Mucosa of descending colon (tissue), 3 donors: ENCODE measurements at regions not wholly inside any gene's neighbourhood (a gene's known extent, or its start where the extent isn't known, plus 50 kb on each side); places are given as distances from the start of the nearest gene placed in this dataset.

Experiments
- ATAC-seq: fragments of 200-7000 bp; cut with Tn5 transposase; one replicate; pipeline ENCODE4 v1.9.1; 2020; ENCODE audit warnings: mild to moderate bottlenecking, moderate library complexity
- DNase-seq, 3 donors: peaks; one replicate each; pipeline ENCODE4 v3.0.0-alpha.2; 2020
- H3K36me3 ChIP-seq: fragments of 200-600 bp; one replicate; pipeline ENCODE4 v1.8.0; 2021; ENCODE audit warnings: low read depth, mild to moderate bottlenecking
- H3K4me1 ChIP-seq: fragments of 200-600 bp; one replicate; pipeline ENCODE4 v1.8.0; 2021; ENCODE audit warnings: low read depth, mild to moderate bottlenecking
- H3K4me3 ChIP-seq: fragments of 200-600 bp; one replicate; pipeline ENCODE4 v1.8.0; 2021; ENCODE audit warnings: mild to moderate bottlenecking
- H3K9me3 ChIP-seq: fragments of 200-600 bp; one replicate; pipeline ENCODE4 v1.8.0; 2021; ENCODE audit warnings: mild to moderate bottlenecking
- intact Hi-C, 2 donors: fragments of 100-400 bp; cut with DNase I in 1 of 2; cut with micrococcal nuclease in 1 of 2; formaldehyde crosslinking; loops; one replicate each; pipeline versions ENCODE4 v1.11.0 to v1.11.1; 2022; cut with DNase I, micrococcal nuclease
- TF ChIP-seq, protein P1 (sequence below): fragments of 200-600 bp; IDR thresholded peaks from one replicate; pipeline ENCODE4 v1.8.0; 2022; ENCODE audit warnings: antibody characterized with exemption, mild to moderate bottlenecking
- donor health status: DM: no; HTN: no; CAD: no; lungs with moderate emphysema.
- donor health status: DM: no; HTN: no; CAD: no.
- donor health status: DM: no; HTN: yes; CAD: no.

DNA sequence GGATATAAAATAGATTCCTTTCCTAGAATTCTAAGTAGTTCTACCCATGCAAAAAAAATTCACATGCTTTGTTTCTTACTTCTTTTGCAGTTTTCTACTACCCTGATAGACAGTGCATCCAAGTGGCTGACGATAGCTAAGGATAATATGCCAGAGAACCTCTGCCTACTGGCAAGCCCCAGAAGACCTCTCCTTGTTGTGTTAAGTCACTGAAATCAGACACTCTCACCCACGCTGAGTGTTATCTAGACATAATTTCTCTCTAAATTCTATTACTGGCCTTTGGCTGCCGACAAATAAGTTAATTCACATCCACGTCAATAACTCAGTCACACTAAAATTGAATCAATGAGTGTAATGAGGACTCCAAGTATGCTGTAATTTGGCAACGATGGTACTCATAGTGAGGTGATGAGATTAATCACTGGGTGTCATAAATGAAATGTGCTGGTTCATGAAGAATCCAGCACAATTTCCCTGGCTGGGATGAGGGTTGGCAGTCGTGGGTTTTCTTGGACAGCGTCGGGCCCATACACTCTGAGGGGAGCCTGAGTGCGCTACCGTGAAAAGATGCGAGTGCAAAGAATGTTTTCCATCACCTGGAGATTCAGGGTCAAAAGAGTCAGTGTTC is 354.8 kb upstream of the TMEM132C start:
- intact Hi-C loops, result no loop called here
- ATAC-seq (no peak), DNase-seq (no peak)
- TF ChIP-seq, protein P1, sequence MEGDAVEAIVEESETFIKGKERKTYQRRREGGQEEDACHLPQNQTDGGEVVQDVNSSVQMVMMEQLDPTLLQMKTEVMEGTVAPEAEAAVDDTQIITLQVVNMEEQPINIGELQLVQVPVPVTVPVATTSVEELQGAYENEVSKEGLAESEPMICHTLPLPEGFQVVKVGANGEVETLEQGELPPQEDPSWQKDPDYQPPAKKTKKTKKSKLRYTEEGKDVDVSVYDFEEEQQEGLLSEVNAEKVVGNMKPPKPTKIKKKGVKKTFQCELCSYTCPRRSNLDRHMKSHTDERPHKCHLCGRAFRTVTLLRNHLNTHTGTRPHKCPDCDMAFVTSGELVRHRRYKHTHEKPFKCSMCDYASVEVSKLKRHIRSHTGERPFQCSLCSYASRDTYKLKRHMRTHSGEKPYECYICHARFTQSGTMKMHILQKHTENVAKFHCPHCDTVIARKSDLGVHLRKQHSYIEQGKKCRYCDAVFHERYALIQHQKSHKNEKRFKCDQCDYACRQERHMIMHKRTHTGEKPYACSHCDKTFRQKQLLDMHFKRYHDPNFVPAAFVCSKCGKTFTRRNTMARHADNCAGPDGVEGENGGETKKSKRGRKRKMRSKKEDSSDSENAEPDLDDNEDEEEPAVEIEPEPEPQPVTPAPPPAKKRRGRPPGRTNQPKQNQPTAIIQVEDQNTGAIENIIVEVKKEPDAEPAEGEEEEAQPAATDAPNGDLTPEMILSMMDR, result no peak
- H3K4me3 ChIP-seq, result no peak overlapping the region
- H3K36me3 ChIP-seq, result no peaks in the 10 kb centered on the region
- no peaks in the 10 kb centered on the region for H3K4me1 ChIP-seq
- no peaks in the 10 kb centered on the region for H3K9me3 ChIP-seq

DNA sequence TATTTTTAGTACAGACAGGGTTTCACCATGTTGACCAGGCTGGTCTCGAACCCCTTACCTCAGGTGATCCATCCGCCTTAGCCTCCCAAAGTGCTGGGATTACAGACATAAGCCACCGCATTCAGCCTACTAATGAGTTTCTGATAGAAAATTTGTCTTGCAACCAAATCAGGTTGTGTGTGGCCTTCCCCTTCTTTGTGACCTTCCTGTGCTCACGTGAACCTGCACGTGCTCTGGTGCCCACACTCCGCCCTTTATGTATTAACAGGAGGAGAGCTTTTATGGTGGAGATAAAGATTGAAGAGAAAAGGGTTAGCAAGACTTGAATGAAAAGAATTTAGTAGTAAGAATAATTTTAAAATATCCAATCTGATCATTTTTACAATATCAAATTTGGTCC is 343.5 kb upstream of the TMEM132C start:
- TF ChIP-seq, protein P1, result no peak
- no peak for DNase-seq
- Histone ChIP-seq H3K4me1 (peaks cover 5% of the 10 kb centered on the region), H3K9me3 (no peaks in the 10 kb centered on the region), H3K36me3 (no peaks in the 10 kb centered on the region), H3K4me3 (no peak overlapping the region)
- intact Hi-C loops, result no loop called here
- ATAC-seq, result no peak

DNA sequence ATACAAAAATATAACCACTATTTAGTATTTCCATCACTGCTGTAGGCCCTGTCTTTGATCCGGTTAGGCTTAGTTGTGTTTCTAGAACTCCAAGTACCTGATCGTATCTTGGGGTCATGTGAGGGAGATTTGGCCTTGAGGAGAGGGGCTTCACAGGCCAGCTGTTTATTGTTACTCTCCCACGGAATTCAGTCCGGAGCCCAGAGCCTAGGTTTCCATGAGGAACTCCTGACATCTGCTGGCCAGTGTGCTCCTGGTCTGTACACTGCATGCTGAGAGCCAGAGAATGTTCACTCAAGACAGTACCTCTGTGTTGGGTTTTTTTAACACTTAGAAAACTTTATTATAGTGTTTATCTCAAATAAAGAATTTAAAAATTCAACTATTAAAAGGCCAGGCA is 341.0 kb upstream of the TMEM132C start:
- ATAC-seq (peak; percentile 65), DNase-seq (peak in 2 of 3 donors; percentile 46 to 57)
- Histone ChIP-seq H3K4me1 (peaks cover 11% of the 10 kb centered on the region), H3K4me3 (no peak overlapping the region), H3K36me3 (no peaks in the 10 kb centered on the region), H3K9me3 (no peaks in the 10 kb centered on the region)
- intact Hi-C loops, result no loop called here
- TF ChIP-seq, protein P1, result peak; percentile 21

- TF ChIP-seq, protein P1, result no peak
- Histone ChIP-seq H3K4me1 (peaks cover 11% of the 10 kb centered on the region), H3K36me3 (no peaks in the 10 kb centered on the region), H3K4me3 (no peak overlapping the region), H3K9me3 (no peaks in the 10 kb centered on the region)
- ATAC-seq, result no peak
- intact Hi-C loops, result no loop called here
- DNase-seq, result no peak
These were observed 338.8 kb upstream of the TMEM132C start for GRCh38 chr12:127928178-127928577.

GRCh38 chr12:127928615-127929571 is 338.1 kb upstream of the TMEM132C start:
- H3K4me1 ChIP-seq, result peaks cover 11% of the 10 kb centered on the region
- H3K9me3 ChIP-seq, result no peaks in the 10 kb centered on the region
- intact Hi-C loops, result no loop called here
- TF ChIP-seq, protein P1, result no peak
- DNase-seq (no peak), ATAC-seq (peak; percentile 66)
- H3K4me3 ChIP-seq, result no peak overlapping the region
- H3K36me3 ChIP-seq, result no peaks in the 10 kb centered on the region
